ENCODE measurements at regions not wholly inside any gene's neighbourhood (a gene's known extent, or its start where the extent isn't known, plus 50 kb on each side); places are given as distances from the start of the nearest gene placed in this dataset.
"Not testable (repeated sequence)": the region's sequence is repeated elsewhere in the genome, so short reads cannot be mapped to it uniquely, and the experiment has no call there.

- DNase-seq: no peak
Measured at GRCh38 chr10:83678850-83679249, 460.5 kb upstream of the GHITM start.

GRCh38 chr10:83680470-83680891 is 458.8 kb upstream of the GHITM start:
- DNase-seq: no peak

DNA sequence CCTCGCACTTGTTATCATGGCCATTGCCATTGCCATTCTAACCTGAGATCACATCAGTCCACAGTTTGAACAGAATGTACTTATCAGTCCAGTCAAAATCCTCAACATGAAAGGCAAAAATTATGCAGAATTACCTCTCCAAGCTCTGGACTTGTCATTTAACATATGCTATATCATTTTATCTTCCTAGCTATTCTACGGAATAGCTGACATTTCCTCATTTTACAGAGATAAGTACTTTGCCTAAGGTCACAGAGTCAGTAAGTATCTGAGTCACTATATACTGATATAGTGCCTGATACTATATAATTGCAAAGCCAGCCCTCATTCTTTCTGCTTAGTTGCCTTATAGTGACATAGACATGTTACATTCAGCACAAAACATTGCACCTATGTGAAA is 456.9 kb upstream of the GHITM start:
- DNase-seq: no peak

GRCh38 chr10:83685458-83685857 is 453.9 kb upstream of the GHITM start:
- no peak for DNase-seq

DNA sequence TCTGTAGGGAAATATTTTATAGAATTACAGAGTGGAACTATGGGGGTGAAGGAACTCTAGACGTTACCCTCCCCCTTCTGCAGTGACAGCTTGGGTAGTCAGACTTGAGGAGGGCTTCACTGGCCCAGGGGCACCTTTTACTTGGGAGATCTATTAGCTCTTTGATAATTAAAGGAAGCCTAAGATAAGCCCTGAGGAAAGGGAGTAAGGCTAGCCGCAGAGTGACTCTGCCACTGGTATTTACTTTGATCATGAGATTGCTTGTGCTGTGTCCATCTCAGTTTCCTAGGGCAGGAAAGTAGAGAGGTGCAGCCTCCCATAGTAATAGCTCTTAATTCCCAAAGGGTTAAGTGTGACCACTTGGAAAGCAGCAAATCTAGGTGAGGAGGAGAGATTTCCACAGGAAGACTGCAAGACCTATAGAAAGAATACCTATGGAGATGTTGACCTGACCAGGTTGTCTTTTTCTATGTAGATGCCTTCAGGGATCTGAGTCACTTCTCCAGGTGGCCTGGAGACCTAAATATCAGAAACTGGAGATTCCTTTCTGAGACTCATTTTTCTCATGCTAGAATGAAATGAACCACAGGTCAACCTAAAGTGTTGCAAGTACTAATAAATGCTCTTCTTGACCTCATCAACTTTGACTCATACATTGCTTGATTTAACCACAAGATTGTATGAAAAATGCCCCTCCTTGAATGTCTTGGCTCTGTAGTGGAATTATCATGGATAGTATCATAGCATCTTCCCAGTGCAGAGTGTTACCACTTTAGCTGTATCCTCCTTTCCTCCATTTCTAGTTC is 447.3 kb upstream of the GHITM start:
- DNase-seq: no peak

DNA sequence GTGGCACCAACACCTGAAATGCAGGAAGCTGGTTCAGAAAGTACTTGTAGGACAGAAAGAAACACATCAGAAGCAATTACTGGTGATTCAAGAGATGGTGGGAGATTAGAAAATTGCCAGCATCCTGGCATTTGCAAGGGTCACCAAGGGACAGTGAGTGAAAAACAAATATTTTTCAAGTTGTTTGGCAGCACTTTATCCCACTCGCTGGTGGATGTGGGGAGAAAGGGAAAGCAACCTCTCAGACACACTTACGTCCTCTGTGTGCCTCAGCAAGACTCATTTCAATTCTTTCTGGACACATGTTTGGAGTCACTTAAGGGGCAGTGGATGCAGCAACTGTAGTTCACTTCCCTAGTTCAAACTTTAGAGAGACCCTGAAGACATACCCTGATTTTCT is 440.4 kb upstream of the GHITM start:
- DNase-seq: no peak

- no peak for DNase-seq
Measured at GRCh38 chr10:83701799-83702198, 437.5 kb upstream of the GHITM start.

- no peak for DNase-seq
Measured at GRCh38 chr10:83702731-83703130, 436.6 kb upstream of the GHITM start.

GRCh38 chr10:83706120-83706519 is 433.2 kb upstream of the GHITM start:
- no peak for DNase-seq

DNA sequence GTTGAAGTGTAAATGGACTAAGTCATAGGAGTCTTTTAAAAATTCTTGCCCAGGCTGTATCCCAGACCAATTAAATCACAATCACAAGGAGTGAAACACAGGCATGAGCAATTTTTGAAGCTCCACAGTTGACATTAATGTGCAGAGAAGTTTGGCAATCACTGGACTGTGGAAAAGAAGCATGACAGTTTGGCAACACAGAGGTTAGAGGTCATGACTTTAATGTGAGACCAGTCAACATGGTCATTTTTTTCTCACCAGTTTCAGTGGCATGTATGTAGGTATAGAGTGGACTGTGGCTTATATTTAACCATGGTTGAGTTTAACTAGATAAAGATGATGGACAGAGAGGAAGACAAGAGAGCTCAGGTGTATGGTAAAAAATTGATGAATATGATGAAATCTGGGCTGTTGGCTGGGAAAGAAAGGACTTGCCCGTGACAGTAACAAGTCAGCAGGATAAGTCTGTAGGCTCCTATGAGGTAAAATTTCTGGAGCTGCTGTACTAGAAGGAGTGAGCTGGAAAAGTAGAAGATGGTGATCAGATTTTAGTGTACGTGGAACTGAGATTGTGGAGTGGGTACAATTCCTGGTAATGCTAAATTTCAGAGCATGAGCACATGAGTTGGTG is 432.2 kb upstream of the GHITM start:
- no peak for DNase-seq

DNA sequence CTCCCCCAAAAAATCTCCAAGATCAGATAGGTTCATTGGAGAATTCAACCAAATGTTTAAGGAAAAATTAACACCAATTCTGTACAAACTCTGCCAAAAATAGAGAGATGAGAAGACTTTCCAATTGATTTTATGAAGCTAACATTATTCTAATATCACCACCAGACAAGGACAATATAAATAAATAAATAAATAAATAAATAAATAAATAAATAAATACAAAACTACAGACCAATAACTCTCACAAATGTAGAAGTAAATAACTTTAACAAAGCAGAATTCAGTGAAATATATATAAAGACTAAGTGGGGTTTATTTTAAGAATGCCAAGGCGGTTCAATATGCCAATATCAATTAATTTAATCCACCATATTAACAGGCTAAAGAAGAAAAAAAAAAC is 425.9 kb upstream of the GHITM start:
- DNase-seq: no peak

GRCh38 chr10:83723080-83723479 is 416.2 kb upstream of the GHITM start:
- no peak for DNase-seq

GRCh38 chr10:83724471-83725241 is 414.7 kb upstream of the GHITM start:
- no peak for DNase-seq

DNA sequence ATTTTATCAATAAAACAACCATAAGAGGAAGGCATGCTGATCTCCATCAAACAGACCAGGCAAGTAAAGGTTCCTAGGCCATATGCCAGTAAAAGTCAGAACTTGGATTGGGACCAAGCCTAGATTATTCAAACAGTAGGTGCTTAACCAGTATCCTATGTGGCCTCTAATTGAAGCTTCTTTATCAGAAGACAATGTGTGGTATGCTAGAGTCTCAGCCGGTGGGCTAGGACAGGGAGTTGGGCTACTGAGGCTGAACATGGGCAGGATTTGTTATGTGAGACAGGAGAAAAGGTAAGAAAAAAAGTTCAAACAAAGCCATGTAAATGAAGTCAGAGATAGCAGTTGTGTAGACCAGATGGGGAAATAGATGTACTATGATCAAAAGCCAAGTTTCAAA is 413.7 kb upstream of the GHITM start:
- DNase-seq: no peak

- DNase-seq: no peak
Measured at GRCh38 chr10:83734278-83734677, 405.0 kb upstream of the GHITM start.

DNA sequence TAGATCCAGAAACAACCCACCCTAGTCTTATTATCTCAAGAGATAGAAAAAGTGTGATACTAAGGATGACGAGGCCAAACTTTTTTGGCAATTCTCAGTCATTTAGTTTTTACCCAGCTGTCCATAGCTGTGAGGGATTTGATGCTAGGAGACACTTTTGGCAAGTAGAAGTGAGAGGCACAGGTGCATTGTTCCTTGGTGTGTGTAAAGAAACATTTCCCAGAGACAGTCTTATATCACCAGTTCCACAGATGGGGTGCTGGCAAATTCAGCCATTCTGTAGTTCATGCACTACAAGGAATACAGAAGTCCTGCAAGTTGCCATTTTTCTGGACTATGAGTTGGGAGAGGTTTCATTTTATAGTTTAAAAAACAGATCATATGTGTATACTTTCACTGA is 403.3 kb upstream of the GHITM start:
- no peak for DNase-seq

GRCh38 chr10:83750604-83751003 is 388.7 kb upstream of the GHITM start:
- no peak for DNase-seq

GRCh38 chr10:83753490-83753889 is 385.8 kb upstream of the GHITM start:
- DNase-seq: no peak

DNA sequence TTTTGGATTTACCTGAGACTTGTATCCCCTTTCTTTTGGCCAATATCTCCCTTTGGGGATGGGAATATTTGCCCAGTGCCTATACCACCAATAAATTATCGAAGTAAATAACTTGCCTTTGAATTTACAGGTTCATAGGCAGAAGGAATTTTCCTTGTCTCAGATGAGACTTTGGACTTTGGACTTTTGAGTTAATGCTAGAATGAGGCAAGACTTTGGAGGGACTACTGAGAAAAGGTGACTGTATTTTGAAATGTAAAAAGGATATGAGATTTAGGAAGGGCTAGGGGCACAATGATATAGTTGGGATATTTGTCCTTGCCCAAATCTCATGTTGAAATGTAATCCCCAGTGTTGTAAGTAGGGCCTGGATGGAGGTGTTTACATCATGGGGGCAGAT is 384.5 kb upstream of the GHITM start:
- no peak for DNase-seq

DNA sequence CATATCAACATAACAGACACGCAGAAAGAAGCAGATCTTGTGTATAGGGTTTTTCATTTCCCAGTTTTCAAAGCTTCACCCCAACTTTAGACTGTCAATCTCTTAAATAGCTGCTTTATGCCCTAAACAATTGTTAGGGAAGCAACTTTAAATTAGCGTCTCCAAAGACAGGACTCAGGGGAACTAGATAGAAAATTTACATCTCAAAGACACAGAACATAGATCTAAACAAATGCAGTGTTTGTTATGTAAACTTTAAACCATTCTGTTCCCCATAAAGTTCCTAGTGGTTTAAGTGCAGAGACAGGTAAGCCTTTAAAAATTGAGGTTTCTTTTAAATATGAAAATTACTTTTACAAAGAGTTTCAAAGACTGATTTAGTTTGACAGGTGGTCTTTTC is 379.2 kb upstream of the GHITM start:
- no peak for DNase-seq

DNA sequence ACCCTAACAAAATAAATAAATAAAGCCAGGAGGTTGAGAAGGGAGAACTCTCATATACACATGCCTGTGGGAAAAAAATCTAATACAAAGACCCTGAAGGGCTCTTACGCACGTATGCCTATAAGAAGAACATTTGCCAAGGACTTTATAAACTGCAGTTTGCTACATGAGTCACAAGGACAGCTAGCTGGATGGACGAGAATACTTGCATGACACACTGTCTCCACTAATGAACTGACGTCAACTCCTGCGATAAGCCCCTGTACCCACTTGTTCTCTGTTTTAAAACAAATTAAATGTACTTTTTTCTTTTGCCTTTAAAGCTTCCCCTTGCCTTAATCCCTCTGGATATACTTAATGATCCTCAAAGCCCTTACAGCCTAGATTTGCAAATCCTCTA is 374.6 kb upstream of the GHITM start:
- no peak for DNase-seq

DNA sequence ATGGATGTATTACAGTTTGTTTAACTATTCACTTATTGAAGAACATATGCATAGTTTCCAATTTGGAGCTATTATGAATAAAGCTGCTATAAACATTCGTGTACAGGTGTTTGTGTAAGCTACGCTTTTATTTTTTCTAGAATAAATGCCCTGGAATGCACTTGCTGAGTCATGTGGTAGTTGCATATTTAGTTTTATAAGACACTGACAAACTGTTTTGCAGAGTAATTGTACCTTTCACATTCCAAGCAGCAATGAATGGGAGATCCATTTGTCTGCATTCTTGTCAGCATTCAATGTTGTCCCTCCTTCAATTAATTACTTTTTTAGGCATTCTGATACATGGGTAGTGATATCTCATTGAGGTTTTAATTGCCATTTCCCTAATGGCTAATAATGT is 373.6 kb upstream of the GHITM start:
- no peak for DNase-seq

DNA sequence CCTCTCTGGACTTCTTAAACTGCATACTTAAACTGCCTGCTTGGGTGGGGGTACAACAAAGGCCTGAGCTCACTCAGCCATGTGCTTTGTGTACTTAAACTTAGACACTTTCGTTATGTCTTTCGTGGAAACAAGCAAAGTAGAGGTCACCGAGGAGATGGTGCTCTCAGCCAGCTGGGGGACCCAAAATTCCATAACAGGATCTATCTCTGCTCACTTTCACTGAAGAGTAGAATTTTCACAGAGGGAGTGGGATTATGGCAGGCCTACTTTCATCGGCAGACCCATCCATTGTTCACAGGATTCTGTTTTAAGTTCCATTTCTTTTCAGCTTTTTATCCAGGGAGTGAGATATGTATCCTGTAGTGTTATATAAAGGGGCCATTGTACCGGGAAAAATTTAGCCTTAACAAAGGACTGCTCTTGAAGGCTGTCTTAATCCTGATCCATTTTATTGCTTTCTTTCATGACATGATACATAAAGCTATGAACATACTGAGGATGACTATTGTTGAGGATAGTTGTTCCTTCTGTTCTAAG is 370.0 kb upstream of the GHITM start:
- no peak for DNase-seq

DNA sequence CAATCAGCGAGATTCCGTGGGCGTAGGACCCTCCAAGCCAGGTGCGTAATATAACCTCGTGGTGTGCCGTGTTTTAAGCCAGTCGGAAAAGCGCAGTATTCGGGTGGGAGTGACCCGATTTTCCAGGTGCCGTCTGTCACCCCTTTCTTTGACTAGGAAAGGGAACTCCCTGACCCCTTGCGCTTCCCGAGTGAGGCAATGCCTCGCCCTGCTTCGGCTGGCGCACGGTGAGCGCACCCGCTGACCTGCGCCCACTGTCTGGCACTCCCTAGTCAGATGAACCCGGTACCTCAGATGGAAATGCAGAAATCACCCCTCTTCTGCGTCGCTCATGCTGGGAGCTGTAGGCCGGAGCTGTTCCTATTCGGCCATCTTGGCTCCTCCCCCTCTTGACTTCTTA is 352.6 kb upstream of the GHITM start:
- not testable (repeated sequence) for DNase-seq

Measured in fibroblast of skin of right biceps (primary cell).